B cell (primary cell): ENCODE measurements at regions not wholly inside any gene's neighbourhood (a gene's known extent, or its start where the extent isn't known, plus 50 kb on each side); places are given as distances from the start of the nearest gene placed in this dataset.

ENCODE experiments used
- ATAC-seq: fragments of 200-7000 bp; cut with Tn5 transposase; one replicate; pipeline ENCODE4 v1.10.0; 2021; ENCODE audit warnings: low read depth, mild to moderate bottlenecking, moderate number of reproducible peaks, moderate library complexity
- CTCF ChIA-PET: fragments of 350-600 bp; sonication (Branson Sonifier 250); formaldehyde crosslinking; loops from one replicate; lab custom pipeline; 2021; ENCODE audit warnings: antibody characterized with exemption, inconsistent platforms; lab: Charles Lee
- POLR2A ChIA-PET: fragments of 350-600 bp; sonication (Branson Sonifier 250); formaldehyde crosslinking; loops from one replicate; lab custom pipeline; 2021; ENCODE audit warnings: antibody characterized with exemption; lab: Charles Lee
- DNase-seq: peaks from one replicate; pipeline ENCODE4 v3.0.0; 2013
- H2AFZ ChIP-seq: 2 replicates; pipeline ENCODE4 v1.6.1; 2012; ENCODE audit warnings: mild to moderate bottlenecking, low read depth, low read length; ENCODE audit not compliant: insufficient read depth, poor library complexity, severe bottlenecking
- H3K27ac ChIP-seq, 2 donors: 1 replicate in 1 of 2; 2 replicates in 1 of 2; pipeline ENCODE4 v1.5.1; 2012 to 2013; ENCODE audit warnings: low read length in 2 of 2, mild to moderate bottlenecking in 2 of 2, moderate library complexity in 1 of 2
- H3K27me3 ChIP-seq, 4 experiments: fragments of 200-600 bp in 1 of 4; sonication (generic) in 1 of 4; replicated peaks in 1 of 4; 1 replicate in 2 of 4; 2 replicates in 2 of 4; pipeline versions ENCODE4 v1.6.1 to v1.7.0; 2013 to 2016; ENCODE audit warnings: low read length in 3 of 4, mild to moderate bottlenecking in 2 of 4, mixed read lengths in 1 of 4, moderate library complexity in 1 of 4; ENCODE audit not compliant: insufficient read depth in 4 of 4, control insufficient read depth in 3 of 4; ENCODE audit errors: control extremely low read depth in 1 of 4
- H3K36me3 ChIP-seq, 2 experiments: replicated peaks in 1 of 2; 1 replicate in 1 of 2; 2 replicates in 1 of 2; pipeline versions ENCODE4 v1.6.1 to v1.7.1; 2013; ENCODE audit warnings: low read length in 1 of 2; ENCODE audit not compliant: insufficient read depth in 2 of 2, control insufficient read depth in 1 of 2; ENCODE audit errors: control extremely low read depth in 1 of 2, extremely low read depth in 1 of 2
- H3K4me1 ChIP-seq, 2 donors: fragments of 200-600 bp in 1 of 2; sonication (generic) in 1 of 2; 1 replicate in 1 of 2; 2 replicates in 1 of 2; pipeline versions ENCODE4 v1.5.1 to v1.6.1; 2013 to 2017; ENCODE audit warnings: low read length in 2 of 2; ENCODE audit not compliant: control insufficient read depth in 2 of 2, insufficient read depth in 2 of 2
- H3K4me2 ChIP-seq: replicated peaks from 2 replicates; pipeline ENCODE3; 2012; ENCODE audit warnings: mild to moderate bottlenecking, low read depth, low read length; ENCODE audit not compliant: poor library complexity, severe bottlenecking
- H3K4me3 ChIP-seq, 5 experiments: fragments of 200-600 bp in 1 of 5; sonication (generic) in 1 of 5; 1 replicate in 3 of 5; 2 replicates in 2 of 5; pipeline versions ENCODE4 v1.5.1 to v1.7.0; 2011 to 2016; ENCODE audit warnings: low read length in 4 of 5, mild to moderate bottlenecking in 4 of 5, low read depth in 2 of 5, control low read depth in 1 of 5, moderate library complexity in 1 of 5; ENCODE audit not compliant: insufficient read depth in 1 of 5; ENCODE audit errors: control extremely low read depth in 1 of 5, extremely low read depth in 1 of 5
- H3K79me2 ChIP-seq: fragments of 200-600 bp; sonication (generic); one replicate; pipeline ENCODE4 v1.6.0; 2016; ENCODE audit warnings: low read length; ENCODE audit not compliant: control insufficient read depth, insufficient read depth
- H3K9ac ChIP-seq: fragments of 200-600 bp; sonication (generic); 2 replicates; pipeline ENCODE4 v1.6.1; 2017; ENCODE audit warnings: mild to moderate bottlenecking, low read length, moderate library complexity
- H3K9me3 ChIP-seq, 3 donors: one replicate each; pipeline versions ENCODE4 v1.6.1 to v1.7.1; 2013; ENCODE audit warnings: low read length in 2 of 3; ENCODE audit not compliant: control insufficient read depth in 2 of 3, insufficient read depth in 1 of 3; ENCODE audit errors: control extremely low read depth in 1 of 3
- H4K20me1 ChIP-seq: 2 replicates; pipeline ENCODE4 v1.6.0; 2012; ENCODE audit warnings: mild to moderate bottlenecking, low read length; ENCODE audit not compliant: insufficient read depth, control insufficient read depth, poor library complexity, severe bottlenecking
- H3K27ac Mint-ChIP-seq: one replicate; pipeline ENCODE4 v1.8.0; 2021; ENCODE audit warnings: mixed read lengths
- H3K27me3 Mint-ChIP-seq: one replicate; pipeline ENCODE4 v1.8.0; 2021; ENCODE audit warnings: mixed read lengths
- H3K4me1 Mint-ChIP-seq: one replicate; pipeline ENCODE4 v1.8.0; 2021; ENCODE audit warnings: mixed read lengths
- H3K4me3 Mint-ChIP-seq: one replicate; pipeline ENCODE4 v1.8.0; 2021; ENCODE audit warnings: mixed read lengths
- H3K9me3 Mint-ChIP-seq: one replicate; pipeline ENCODE4 v1.8.0; 2022; ENCODE audit warnings: mixed read lengths; ENCODE audit not compliant: insufficient read depth
- EZH2 ChIP-seq: IDR thresholded peaks from 2 replicates; pipeline ENCODE4 v1.6.1; 2012; ENCODE audit warnings: borderline replicate concordance, low read depth, mild to moderate bottlenecking, moderate library complexity, low read length; ENCODE audit not compliant: insufficient read depth, poor library complexity, severe bottlenecking
- WGBS: methylation state at CpG from one replicate; pipeline ENCODE4 v1.1.5; 2013; ENCODE audit warnings: missing lambda C conversion rate; ENCODE audit not compliant: insufficient coverage; 5-methylcytosine and 5-hydroxymethylcytosine counted together
- intact Hi-C: fragments of 100-400 bp; cut with micrococcal nuclease; formaldehyde crosslinking; loops from one replicate; pipeline ENCODE4 v1.10.0; 2022
- TF ChIP-seq, protein P1 (sequence below): fragments of 200-600 bp; IDR thresholded peaks from one replicate; pipeline ENCODE4 v1.8.0; 2022; ENCODE audit warnings: antibody characterized with exemption, mild to moderate bottlenecking

DNA sequence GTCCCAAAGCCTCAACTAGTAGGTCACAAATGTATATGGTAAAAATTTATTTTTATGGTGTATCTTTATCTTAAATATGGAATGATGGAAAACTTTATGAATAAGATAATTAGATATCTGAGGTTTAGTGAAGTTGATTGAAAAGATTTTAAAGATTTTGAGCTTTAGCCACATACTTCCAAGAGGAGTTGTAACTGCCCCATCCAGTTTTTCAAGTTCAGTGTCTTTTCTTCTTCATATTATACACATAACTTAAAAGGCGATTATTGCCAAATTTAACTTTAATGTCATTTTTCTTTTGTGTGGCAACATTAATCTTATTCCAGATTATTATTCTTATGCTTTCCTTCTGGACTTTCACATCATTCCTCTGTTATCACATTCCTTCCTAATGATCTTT is 266.4 kb downstream of the TINAG start:
- Histone ChIP-seq H3K4me1 (no peaks in the 10 kb centered on the region), H2AFZ (no peak overlapping the region), H3K79me2 (no peaks in the 10 kb centered on the region), H3K27me3 (no peaks in the 10 kb centered on the region), H3K27ac (no peak overlapping the region), H3K36me3 (no peaks in the 10 kb centered on the region), H3K4me3 (no peak overlapping the region), H3K4me2 (no peak overlapping the region), H3K9me3 (peaks cover 0 to 6% (median 0%) of the 10 kb centered on the region in 3 donors), H3K9ac (no peak overlapping the region), H4K20me1 (no peaks in the 10 kb centered on the region)
- no peak overlapping the region for H3K4me3 Mint-ChIP-seq
- H3K9me3 Mint-ChIP-seq: peaks cover 3% of the 10 kb centered on the region
- ATAC-seq: no peak
- no peaks in the 10 kb centered on the region for H3K4me1 Mint-ChIP-seq
- CTCF ChIA-PET: no interaction called here
- no peak overlapping the region for H3K27ac Mint-ChIP-seq
- no CpG with 5 or more reads among the region's 1 CpG for WGBS
- POLR2A ChIA-PET: no interaction called here
- intact Hi-C loops: no loop called here
- DNase-seq: no peak
- TF ChIP-seq, protein P1, sequence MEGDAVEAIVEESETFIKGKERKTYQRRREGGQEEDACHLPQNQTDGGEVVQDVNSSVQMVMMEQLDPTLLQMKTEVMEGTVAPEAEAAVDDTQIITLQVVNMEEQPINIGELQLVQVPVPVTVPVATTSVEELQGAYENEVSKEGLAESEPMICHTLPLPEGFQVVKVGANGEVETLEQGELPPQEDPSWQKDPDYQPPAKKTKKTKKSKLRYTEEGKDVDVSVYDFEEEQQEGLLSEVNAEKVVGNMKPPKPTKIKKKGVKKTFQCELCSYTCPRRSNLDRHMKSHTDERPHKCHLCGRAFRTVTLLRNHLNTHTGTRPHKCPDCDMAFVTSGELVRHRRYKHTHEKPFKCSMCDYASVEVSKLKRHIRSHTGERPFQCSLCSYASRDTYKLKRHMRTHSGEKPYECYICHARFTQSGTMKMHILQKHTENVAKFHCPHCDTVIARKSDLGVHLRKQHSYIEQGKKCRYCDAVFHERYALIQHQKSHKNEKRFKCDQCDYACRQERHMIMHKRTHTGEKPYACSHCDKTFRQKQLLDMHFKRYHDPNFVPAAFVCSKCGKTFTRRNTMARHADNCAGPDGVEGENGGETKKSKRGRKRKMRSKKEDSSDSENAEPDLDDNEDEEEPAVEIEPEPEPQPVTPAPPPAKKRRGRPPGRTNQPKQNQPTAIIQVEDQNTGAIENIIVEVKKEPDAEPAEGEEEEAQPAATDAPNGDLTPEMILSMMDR: no peak
- no peak for TF ChIP-seq EZH2
- no peaks in the 10 kb centered on the region for H3K27me3 Mint-ChIP-seq

DNA sequence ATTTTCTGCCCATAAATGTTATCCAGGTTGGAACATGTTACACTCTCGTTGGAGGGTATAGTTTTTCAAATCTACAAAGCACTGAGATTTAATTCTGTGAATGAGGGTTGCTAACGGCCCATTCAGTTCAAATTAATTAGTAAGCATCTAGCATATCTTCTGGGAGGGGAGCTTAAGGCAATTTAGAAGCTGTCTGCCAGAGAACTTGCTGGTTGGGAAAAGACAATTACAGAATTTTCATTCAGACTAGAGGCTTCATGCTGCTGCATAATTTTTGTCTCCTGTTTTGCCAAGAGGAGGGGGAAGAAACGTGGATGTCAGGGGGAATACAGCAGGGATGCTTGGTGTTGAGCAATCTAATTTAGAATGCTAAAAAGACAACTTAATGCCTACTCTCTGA is 268.3 kb upstream of the FAM83B start:
- H3K4me2 ChIP-seq: no peak overlapping the region
- ChIA-PET CTCF (no interaction called here), POLR2A (no interaction called here)
- H3K4me1 Mint-ChIP-seq: no peaks in the 10 kb centered on the region
- no peak overlapping the region for H3K4me3 Mint-ChIP-seq
- H3K4me1 ChIP-seq: no peaks in the 10 kb centered on the region
- TF ChIP-seq EZH2: no peak
- TF ChIP-seq, protein P1: no peak
- no peak overlapping the region for H2AFZ ChIP-seq
- no peak overlapping the region for H3K27ac Mint-ChIP-seq
- H3K79me2 ChIP-seq: no peaks in the 10 kb centered on the region
- no peaks in the 10 kb centered on the region for H4K20me1 ChIP-seq
- no peak overlapping the region for H3K27ac ChIP-seq
- no peak overlapping the region for H3K4me3 ChIP-seq
- no peaks in the 10 kb centered on the region for H3K36me3 ChIP-seq
- H3K27me3 ChIP-seq: no peaks in the 10 kb centered on the region
- no CpG with 5 or more reads among the region's 3 CpGs for WGBS
- H3K9ac ChIP-seq: no peak overlapping the region
- intact Hi-C loops: no loop called here
- H3K9me3 ChIP-seq: peaks cover 0 to 6% (median 0%) of the 10 kb centered on the region in 3 donors
- DNase-seq (no peak), ATAC-seq (no peak)
- H3K27me3 Mint-ChIP-seq: no peaks in the 10 kb centered on the region
- H3K9me3 Mint-ChIP-seq: no peaks in the 10 kb centered on the region
